ENCODE measurements at regions not wholly inside any gene's neighbourhood (a gene's known extent, or its start where the extent isn't known, plus 50 kb on each side); places are given as distances from the start of the nearest gene placed in this dataset.

DNA sequence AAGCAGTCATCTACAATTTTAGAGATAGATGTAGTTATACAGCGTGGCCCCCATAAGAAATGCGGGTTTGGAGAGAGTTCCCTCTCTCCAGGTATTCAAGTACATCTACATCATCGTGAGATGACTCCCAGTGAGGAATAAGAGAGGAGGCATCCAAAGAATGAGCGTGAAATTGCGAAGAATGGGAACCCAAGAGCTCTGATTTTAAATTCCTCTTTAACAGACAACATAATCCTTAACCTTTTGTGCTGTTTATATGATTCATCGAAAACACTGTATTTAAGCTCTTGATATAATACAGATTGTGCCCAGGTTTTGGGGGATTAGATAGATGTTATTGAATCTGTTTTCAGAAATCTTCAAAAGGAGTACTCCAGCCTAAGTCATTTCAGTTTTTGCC is 161.5 kb downstream of the COG6 start:
- TF ChIP-seq, protein P1, sequence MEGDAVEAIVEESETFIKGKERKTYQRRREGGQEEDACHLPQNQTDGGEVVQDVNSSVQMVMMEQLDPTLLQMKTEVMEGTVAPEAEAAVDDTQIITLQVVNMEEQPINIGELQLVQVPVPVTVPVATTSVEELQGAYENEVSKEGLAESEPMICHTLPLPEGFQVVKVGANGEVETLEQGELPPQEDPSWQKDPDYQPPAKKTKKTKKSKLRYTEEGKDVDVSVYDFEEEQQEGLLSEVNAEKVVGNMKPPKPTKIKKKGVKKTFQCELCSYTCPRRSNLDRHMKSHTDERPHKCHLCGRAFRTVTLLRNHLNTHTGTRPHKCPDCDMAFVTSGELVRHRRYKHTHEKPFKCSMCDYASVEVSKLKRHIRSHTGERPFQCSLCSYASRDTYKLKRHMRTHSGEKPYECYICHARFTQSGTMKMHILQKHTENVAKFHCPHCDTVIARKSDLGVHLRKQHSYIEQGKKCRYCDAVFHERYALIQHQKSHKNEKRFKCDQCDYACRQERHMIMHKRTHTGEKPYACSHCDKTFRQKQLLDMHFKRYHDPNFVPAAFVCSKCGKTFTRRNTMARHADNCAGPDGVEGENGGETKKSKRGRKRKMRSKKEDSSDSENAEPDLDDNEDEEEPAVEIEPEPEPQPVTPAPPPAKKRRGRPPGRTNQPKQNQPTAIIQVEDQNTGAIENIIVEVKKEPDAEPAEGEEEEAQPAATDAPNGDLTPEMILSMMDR (conservative IDR thresholded peaks at IDR 0.05) = no peak
- no peak for TF ChIP-seq ZFX (IDR thresholded peaks at IDR 0.05)

Measured in C4-2B (cell line).